Central memory CD4-positive, alpha-beta T cell (primary cell): ENCODE measurements at regions not wholly inside any gene's neighbourhood (a gene's known extent, or its start where the extent isn't known, plus 50 kb on each side); places are given as distances from the start of the nearest gene placed in this dataset.

Experiments used
- DNase-seq: peaks from one replicate; pipeline ENCODE4 v3.0.0; 2022

DNA sequence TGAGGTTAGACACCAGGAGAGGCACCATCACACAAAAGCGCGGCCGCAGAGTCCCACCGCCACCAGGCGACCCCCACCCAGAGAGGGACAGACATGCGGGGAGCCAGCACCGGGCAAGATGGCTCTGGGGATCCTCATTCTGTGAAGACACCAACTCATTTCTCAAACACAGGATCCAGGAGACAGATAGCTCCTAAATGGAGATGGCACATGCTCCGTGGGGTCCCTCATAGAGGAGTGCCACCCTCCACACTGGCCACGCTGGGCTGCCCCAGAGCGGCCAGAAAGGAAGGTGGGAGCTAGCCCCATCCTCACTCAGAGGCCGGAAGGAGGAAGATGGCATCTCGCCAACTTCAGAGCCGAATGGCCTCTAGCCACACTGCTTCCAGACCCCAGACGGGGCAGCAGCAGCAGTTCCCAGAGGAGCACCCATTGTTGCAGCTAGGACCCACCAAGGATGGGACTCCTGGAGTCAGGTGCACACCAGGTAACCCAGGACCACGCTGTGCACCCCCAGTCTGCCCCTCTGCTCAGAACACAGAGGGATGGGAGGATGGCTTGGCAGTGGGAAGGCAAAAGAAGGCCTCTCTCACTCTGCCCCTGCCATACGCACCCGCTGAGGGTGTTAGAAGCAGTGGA, 78.6 kb downstream of the ZIC5 start:
- no peak for DNase-seq

DNA sequence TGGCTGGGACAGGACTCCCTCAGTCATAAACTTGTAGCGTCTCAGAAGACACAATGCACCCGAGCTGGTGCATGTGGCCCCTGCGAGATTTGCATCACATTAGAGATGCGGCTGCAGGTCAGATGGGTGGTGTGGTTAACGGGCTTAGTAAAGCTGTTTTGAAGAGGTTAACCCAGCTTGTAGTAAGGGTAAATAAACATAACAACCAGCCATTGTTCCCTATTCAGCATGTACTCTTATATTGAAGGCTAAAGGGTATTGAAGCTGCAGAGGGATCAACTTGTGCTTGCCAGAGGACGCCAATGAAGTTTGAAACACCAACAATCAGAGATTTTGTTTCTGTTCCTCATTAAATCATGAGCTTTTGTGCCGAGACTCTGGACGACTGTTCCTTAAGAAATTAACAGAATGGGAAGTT, 79.4 kb downstream of the ZIC5 start:
- no peak for DNase-seq

- DNase-seq: no peak
Measured at GRCh38 chr13:99886706-99887105, 84.9 kb downstream of the ZIC5 start.

DNA sequence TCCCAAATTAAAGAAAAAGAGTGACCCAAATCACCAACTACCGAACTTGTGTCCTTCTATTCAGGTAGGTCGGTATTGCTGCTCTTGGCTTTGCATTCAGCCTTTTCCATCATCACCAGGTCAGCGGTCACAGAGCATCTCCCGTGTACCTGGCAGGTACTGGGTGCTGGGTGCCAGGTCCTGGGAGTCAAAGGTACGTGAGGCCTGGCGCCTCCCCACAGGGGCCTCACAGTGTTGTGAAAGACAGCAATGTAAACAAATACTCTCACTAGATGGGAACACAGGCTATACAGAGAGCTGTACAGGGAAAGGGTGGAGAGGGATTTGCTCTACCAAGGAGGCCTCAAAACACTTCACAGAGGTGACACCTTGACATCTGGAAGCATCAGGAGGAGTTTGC, 86.7 kb downstream of the ZIC5 start:
- DNase-seq: no peak

DNA sequence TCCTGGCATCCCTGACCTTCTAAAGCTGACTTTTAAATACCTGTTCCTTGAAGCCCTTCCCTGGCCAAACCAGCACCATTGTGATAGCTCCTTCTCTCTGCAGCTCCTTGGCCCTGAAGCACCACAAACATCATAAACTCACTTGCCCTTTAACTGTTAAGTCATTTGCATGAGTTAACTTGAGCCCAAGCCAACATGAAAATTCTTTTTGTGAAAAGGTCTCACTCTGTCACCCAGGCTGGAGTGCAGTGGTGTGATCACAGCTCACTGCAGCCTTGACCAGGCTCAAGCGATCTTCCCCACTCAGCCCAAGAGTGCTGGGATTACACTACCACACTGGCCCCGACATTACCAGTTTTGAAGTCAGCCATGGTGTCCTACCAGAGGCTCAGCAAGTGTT, 87.8 kb downstream of the ZIC5 start:
- DNase-seq: no peak

DNA sequence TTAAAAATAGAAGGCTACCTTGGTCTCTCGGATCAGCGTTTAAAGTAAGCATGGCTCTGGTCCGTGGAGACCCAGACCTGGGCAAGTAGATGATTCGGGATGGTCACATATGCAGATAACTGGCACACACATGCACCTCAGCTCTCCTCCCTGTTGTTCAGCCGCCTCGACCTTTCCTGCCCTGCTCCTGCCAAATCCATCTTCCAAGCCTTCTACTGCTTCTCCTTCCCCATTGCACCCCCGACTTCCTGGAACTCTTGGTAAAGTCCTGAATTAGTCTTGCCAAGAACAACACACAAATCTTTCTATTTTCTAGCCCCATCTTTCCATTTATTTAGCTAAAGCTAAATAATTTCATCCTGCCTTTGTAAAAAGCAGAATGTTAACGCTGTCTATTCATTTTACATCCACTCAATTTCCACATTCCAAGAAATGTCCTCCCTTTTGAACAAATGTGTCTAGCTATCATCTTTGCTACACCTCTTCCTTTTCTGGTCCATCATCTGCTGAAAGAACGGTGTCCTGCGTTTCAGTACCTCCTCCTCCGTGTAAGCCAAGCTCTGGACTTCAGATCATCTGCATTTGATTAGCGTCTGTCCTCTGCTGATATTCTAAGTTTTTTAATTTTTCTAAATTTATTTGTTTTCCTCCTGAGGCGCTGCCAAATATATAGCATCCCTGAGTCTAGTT, 92.5 kb downstream of the ZIC5 start:
- DNase-seq: no peak

- DNase-seq: no peak
Measured at GRCh38 chr13:99876651-99877050, 94.9 kb downstream of the ZIC5 start.

- no peak for DNase-seq
Measured at GRCh38 chr13:99875391-99875790, 96.2 kb downstream of the ZIC5 start.

GRCh38 chr13:99873832-99874430, 97.6 kb downstream of the ZIC5 start:
- no peak for DNase-seq

- no peak for DNase-seq
Measured at GRCh38 chr13:99873141-99873540, 98.4 kb downstream of the ZIC5 start.

GRCh38 chr13:99871249-99871898, 100.2 kb downstream of the ZIC5 start:
- no peak for DNase-seq

- DNase-seq: no peak
Measured at GRCh38 chr13:99870541-99870940, 101.0 kb downstream of the ZIC5 start.

DNA sequence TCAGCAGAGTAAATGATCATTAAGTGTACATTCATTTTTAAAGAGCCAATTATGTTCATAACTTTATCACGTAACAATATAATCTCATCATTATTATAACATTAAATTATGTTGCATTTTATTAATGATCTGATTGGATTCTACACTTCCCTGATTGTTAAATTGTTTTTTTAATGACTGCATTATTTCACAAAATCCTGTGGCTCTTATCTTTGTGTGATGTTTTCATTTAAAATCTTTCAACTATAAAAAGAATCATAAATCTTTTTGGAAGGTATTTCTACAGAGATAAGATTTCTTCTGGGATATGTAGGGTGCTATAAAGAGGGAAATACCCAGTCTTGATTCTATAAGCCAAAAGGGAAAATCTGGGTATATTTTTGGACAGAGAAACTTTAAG, 101.7 kb downstream of the ZIC5 start:
- no peak for DNase-seq

- no peak for DNase-seq
Measured at GRCh38 chr13:99868767-99869166, 102.8 kb downstream of the ZIC5 start.

DNA sequence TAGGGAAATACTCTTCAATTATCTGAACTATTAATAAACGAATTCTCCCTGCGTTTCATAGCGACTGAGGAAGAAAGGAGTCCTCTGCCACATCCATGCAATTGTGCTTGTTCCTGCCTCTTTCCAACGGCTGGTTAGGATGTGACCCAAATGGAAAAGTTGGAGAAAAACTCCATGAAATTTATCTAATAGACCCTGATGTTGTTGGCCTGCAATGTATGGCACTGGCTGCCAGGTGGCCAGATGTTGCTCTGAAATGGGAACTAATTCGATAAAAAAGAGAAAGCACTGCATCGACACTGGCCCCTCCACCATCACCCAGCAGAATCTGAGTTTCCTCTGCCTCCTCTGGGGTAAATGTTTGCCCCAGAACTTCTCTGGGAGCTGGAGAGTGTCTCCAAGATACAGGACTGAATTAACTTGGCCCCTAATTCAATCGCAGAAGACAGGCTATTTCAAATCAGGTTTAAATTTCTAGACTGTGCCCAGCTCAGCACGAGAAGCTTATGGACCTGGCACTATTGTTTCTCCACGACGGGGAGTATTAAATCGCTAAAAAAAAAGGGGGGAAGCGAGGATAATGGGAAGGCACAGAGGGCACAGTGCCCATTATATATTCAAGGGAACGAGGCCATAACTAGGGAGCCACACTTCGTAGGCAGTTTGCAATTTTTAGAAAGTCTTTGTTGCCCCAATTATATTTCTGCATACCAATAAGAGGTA, 103.9 kb downstream of the ZIC5 start:
- no peak for DNase-seq

- no peak for DNase-seq
Measured at GRCh38 chr13:99866781-99867180, 104.8 kb downstream of the ZIC5 start.

GRCh38 chr13:99865420-99865930, 106.1 kb downstream of the ZIC5 start:
- DNase-seq: no peak

- no peak for DNase-seq
Measured at GRCh38 chr13:99864627-99864990, 107.0 kb downstream of the ZIC5 start.

GRCh38 chr13:99863789-99864626, 107.6 kb downstream of the ZIC5 start:
- no peak for DNase-seq

DNA sequence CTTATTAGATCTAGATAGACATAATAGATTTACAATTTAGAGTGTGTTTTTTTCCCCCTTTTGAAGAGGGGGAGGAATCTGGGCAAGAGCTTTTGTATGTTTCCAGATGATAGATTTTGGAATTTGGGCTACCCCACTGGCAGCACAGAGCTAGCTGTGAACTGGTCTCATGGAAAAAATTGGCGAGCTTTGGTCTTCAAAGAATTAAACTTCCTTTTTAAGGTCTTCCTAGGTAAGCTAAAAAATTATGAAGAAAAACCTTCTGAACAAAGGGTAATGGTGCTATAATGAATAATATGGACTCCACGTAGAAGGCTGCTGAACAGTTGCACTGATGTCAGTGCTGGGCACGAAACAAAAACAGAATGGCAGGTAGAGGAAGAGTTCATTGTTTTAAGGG, 109.3 kb downstream of the ZIC5 start:
- DNase-seq: no peak

- no peak for DNase-seq
Measured at GRCh38 chr13:99861771-99862170, 109.8 kb downstream of the ZIC5 start.

GRCh38 chr13:99860745-99861144, 110.8 kb downstream of the ZIC5 start:
- no peak for DNase-seq
